Vagina (tissue), 2 donors: ENCODE measurements at regions not wholly inside any gene's neighbourhood (a gene's known extent, or its start where the extent isn't known, plus 50 kb on each side); places are given as distances from the start of the nearest gene placed in this dataset.

Source experiments
- DNase-seq, 2 donors: peaks; one replicate each; pipeline ENCODE4 v3.0.0-alpha.2; 2017; ENCODE audit errors: extremely low spot score in 2 of 2
- H3K27ac ChIP-seq: fragments of 200-600 bp; sonication (generic); one replicate; pipeline ENCODE4 v1.5.1; 2019
- H3K27me3 ChIP-seq: fragments of 200-600 bp; sonication (generic); one replicate; pipeline ENCODE4 v1.5.1; 2019
- H3K36me3 ChIP-seq, 2 donors: fragments of 200-600 bp; sonication (generic); one replicate each; pipeline ENCODE4 v1.5.1; 2017 to 2019
- H3K4me1 ChIP-seq: fragments of 200-600 bp; sonication (generic); one replicate; pipeline ENCODE4 v1.5.1; 2019
- H3K4me3 ChIP-seq, 2 donors: fragments of 200-600 bp; sonication (generic); 1 replicate in 1 of 2; 2 replicates in 1 of 2; pipeline ENCODE4 v1.5.1; 2016 to 2019
- H3K9me3 ChIP-seq: fragments of 200-600 bp; sonication (generic); one replicate; pipeline ENCODE4 v1.5.1; 2019
- POLR2A ChIP-seq, 2 donors: fragments of 450-650 bp; IDR thresholded peaks; one replicate each; pipeline ENCODE4 v1.6.1; 2017; ENCODE audit warnings: antibody characterized with exemption in 2 of 2, mild to moderate bottlenecking in 2 of 2, moderate library complexity in 2 of 2
- POLR2AphosphoS5 ChIP-seq, 2 donors: sonication (generic); formaldehyde crosslinking; IDR thresholded peaks; one replicate each; pipeline ENCODE4 v1.9.0; 2017; ENCODE audit warnings: antibody characterized with exemption in 2 of 2, mild to moderate bottlenecking in 2 of 2, low read depth in 1 of 2; ENCODE audit not compliant: insufficient read depth in 1 of 2
- intact Hi-C: fragments of 100-400 bp; cut with DNase I; formaldehyde crosslinking; loops from one replicate; pipeline ENCODE4 v1.15.1; 2023
- TF ChIP-seq, protein P1 (sequence below), 3 experiments: fragments of 450-650 bp in 2 of 3; fragments of 200-600 bp in 1 of 3; sonication (generic) in 1 of 3; IDR thresholded peaks; one replicate each; pipeline ENCODE4 v1.5.1; 2017 to 2019; ENCODE audit warnings: antibody characterized with exemption in 3 of 3, mild to moderate bottlenecking in 2 of 3, moderate library complexity in 2 of 3

DNA sequence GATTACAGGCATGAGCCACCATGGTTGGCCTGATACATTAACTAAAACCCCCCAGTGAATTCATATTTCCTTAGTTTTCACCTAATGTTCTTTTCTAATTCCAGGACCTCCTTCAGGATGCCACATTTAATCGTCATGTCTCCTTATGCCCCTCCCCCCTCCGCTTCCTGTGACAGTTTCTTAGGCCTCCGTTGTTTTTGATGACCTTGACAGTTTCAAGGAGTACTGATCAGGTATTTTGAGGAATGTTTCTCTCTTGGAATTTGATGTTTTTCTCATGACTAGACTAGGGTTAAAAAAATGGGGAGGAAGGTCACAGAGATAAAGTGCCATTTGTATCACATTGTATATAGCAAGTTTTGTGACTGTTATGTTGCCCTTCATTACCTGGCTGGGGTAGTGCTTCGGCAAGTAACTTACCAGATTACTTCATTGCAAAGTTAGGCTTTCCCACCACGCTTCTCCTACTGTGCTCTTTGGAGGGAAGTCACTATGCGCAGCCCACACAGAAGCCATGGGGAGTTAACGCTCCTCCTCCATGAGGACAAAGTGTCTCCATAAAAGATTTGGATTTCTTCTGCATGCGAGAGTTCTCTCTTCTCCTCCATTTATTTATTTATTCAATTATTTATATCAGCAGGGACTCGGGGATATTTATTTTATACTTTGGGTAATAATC lies 99.5 kb downstream of the NCR2 start:
- TF ChIP-seq, protein P1, sequence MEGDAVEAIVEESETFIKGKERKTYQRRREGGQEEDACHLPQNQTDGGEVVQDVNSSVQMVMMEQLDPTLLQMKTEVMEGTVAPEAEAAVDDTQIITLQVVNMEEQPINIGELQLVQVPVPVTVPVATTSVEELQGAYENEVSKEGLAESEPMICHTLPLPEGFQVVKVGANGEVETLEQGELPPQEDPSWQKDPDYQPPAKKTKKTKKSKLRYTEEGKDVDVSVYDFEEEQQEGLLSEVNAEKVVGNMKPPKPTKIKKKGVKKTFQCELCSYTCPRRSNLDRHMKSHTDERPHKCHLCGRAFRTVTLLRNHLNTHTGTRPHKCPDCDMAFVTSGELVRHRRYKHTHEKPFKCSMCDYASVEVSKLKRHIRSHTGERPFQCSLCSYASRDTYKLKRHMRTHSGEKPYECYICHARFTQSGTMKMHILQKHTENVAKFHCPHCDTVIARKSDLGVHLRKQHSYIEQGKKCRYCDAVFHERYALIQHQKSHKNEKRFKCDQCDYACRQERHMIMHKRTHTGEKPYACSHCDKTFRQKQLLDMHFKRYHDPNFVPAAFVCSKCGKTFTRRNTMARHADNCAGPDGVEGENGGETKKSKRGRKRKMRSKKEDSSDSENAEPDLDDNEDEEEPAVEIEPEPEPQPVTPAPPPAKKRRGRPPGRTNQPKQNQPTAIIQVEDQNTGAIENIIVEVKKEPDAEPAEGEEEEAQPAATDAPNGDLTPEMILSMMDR (IDR thresholded peaks at IDR 0.05): no peak
- TF ChIP-seq POLR2A (IDR thresholded peaks at IDR 0.05): no peak
- TF ChIP-seq POLR2AphosphoS5 (IDR thresholded peaks at IDR 0.05; ENCODE audit: insufficient read depth in 1 of 2, low read depth in 1 of 2): no peak
- Histone ChIP-seq H3K4me3 (no peak overlapping the region), H3K9me3 (no peaks in the 10 kb centered on the region), H3K4me1 (no peaks in the 10 kb centered on the region), H3K27ac (no peak overlapping the region), H3K36me3 (no peaks in the 10 kb centered on the region), H3K27me3 (no peaks in the 10 kb centered on the region)
- DNase-seq: no peak
- intact Hi-C loops: no loop called here

DNA sequence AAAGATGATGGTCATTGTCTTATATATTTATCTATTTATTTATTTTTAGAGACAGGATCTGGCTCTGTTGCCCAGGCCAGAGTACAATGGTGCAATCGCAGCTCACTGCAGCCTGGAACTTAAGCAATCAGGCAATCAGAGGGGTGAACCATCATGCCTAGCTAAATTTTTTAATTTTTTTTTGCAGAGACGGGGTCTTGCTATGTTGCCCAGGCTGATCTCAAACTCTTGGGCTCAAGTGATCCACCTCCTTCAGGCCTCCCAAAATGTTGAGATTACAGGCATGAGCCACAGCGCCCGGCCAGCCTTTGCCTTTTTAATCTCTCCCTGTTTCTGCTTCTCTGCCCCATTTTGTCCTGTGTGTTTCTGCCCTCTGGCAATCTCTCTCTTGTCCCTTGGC lies 102.2 kb downstream of the NCR2 start:
- H3K27ac ChIP-seq: no peak overlapping the region
- no peak for DNase-seq
- no peaks in the 10 kb centered on the region for H3K27me3 ChIP-seq
- TF ChIP-seq POLR2A (IDR thresholded peaks at IDR 0.05): no peak
- TF ChIP-seq POLR2AphosphoS5 (IDR thresholded peaks at IDR 0.05; ENCODE audit: insufficient read depth in 1 of 2, low read depth in 1 of 2): no peak
- TF ChIP-seq, protein P1 (IDR thresholded peaks at IDR 0.05): no peak
- intact Hi-C loops: no loop called here
- no peaks in the 10 kb centered on the region for H3K9me3 ChIP-seq
- no peaks in the 10 kb centered on the region for H3K36me3 ChIP-seq
- peaks cover 1% of the 10 kb centered on the region for H3K4me1 ChIP-seq
- H3K4me3 ChIP-seq: no peak overlapping the region

DNA sequence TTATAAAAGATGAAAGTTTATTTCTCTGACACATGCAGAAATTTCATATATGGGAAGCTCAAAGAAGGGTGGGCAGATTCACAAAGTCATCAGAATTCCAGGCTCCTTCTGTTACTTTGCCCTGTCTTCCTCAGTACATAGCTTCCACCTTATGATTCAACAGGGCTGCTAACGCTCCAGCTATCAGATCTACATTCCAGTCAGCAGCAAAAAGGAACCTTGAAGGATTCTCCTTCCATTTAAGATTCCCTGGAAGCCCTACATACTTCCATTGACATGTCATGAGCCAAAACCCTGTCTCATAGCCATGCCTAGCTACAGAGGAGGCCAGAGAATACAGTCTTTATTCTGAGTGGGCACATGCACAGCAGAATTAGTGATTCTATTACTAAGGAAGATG lies 103.3 kb downstream of the NCR2 start:
- intact Hi-C loops: no loop called here
- H3K27me3 ChIP-seq: no peaks in the 10 kb centered on the region

DNA sequence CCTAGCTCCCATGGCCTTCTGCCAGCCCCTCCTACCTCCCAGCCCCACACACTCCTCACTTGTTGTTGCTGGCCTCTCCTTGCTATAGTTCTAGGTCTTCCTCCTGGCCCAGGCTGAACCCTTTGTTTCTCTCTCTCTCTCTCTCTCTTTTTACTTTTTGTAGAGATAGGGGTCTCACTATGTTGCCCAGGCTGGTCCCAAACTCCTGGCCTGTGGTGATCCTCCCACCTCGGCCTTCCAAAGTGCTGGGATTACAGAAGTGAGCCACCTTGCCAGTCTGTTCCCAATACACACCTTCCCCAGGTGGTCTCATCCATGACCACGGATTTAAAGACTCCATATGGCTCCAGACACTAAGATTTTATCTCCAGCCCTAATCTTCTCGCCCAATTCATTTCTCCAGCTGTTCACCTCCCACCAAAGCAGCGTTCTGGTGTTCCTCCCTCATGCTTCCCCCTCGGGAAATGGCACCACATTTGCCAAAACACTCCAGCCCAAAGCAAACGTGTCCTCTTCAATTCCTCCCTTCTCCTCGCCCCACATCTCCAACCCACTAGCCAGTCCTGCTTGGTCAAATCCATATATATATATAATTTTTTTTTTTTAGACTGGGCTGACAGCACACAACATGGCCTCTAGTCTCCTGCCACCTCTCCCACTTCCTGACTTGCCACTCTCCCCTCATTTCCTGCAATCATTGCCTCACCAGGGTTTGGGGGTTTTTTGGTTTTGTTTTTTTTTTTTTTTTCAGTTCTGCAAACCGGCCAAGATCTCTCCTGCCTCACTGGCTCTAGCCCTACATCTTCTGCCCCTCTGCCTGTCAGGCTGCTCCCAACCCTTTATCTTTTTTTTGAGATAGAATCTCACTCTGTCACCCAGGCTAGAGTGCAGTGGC lies 104.4 kb downstream of the NCR2 start:
- H3K4me1 ChIP-seq: peaks cover 16% of the 10 kb centered on the region
- H3K4me3 ChIP-seq: no peak overlapping the region
- H3K36me3 ChIP-seq: no peaks in the 10 kb centered on the region
- H3K27ac ChIP-seq: no peak overlapping the region
- intact Hi-C loops: no loop called here
- no peak for TF ChIP-seq POLR2AphosphoS5 (IDR thresholded peaks at IDR 0.05; ENCODE audit: insufficient read depth in 1 of 2, low read depth in 1 of 2)
- TF ChIP-seq POLR2A (IDR thresholded peaks at IDR 0.05): no peak
- TF ChIP-seq, protein P1 (IDR thresholded peaks at IDR 0.05): no peak
- no peak for DNase-seq
- H3K27me3 ChIP-seq: no peaks in the 10 kb centered on the region
- H3K9me3 ChIP-seq: no peaks in the 10 kb centered on the region

More for the DNA sequence above, 103.3 kb downstream of the NCR2 start:
- TF ChIP-seq, protein P1 (IDR thresholded peaks at IDR 0.05): no peak
- TF ChIP-seq POLR2AphosphoS5 (IDR thresholded peaks at IDR 0.05; ENCODE audit: insufficient read depth in 1 of 2, low read depth in 1 of 2) (no peak), POLR2A (IDR thresholded peaks at IDR 0.05) (no peak)
- Histone ChIP-seq H3K4me1 (peaks cover 13% of the 10 kb centered on the region), H3K27ac (no peak overlapping the region), H3K9me3 (no peaks in the 10 kb centered on the region), H3K36me3 (no peaks in the 10 kb centered on the region), H3K4me3 (no peak overlapping the region)
- DNase-seq: no peak

DNA sequence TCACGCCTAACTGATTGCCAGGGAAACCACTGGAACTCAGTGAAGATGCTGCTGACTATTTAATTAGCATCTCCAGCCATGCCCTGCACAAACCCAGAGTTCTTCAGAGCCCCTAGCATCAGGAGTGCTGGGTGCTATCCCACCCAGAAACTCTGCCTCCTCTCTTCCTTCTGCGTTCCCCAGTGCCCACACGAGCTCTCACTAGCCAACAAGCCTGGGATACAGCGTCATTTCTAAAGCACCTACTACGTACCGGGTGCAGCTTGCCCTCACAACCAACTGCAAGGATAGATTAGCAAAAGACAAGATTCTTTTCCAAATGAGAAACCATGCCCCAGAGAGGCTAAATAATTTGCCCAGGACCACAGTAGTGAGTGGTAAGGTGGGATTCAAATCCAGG lies 105.2 kb upstream of the FOXP4 start:
- H3K36me3 ChIP-seq: no peaks in the 10 kb centered on the region

More for the DNA sequence above, 105.2 kb upstream of the FOXP4 start:
- DNase-seq: no peak
- TF ChIP-seq POLR2AphosphoS5 (IDR thresholded peaks at IDR 0.05; ENCODE audit: insufficient read depth in 1 of 2, low read depth in 1 of 2) (no peak), POLR2A (IDR thresholded peaks at IDR 0.05) (no peak)
- TF ChIP-seq, protein P1 (IDR thresholded peaks at IDR 0.05): no peak
- H3K4me3 ChIP-seq: no peak overlapping the region
- no peaks in the 10 kb centered on the region for H3K27me3 ChIP-seq
- intact Hi-C loops: no loop called here
- H3K9me3 ChIP-seq: no peaks in the 10 kb centered on the region
- no peak overlapping the region for H3K27ac ChIP-seq
- peaks cover 16% of the 10 kb centered on the region for H3K4me1 ChIP-seq
